Smooth muscle cell (in vitro differentiated cells): ENCODE measurements at regions not wholly inside any gene's neighbourhood (a gene's known extent, or its start where the extent isn't known, plus 50 kb on each side); places are given as distances from the start of the nearest gene placed in this dataset.

Experiments used
- DNase-seq: peaks from one replicate; lab custom pipeline; 2025; ENCODE audit not compliant: unreplicated experiment; lab: John Stamatoyannopoulos, UW
- H2AFZ ChIP-seq: fragments of 200-600 bp; sonication (generic); 2 replicates; pipeline ENCODE4 v1.6.0; 2016; ENCODE audit warnings: antibody characterized with exemption, low read depth, mild to moderate bottlenecking
- H3F3A ChIP-seq: fragments of 200-600 bp; sonication (generic); 2 replicates; pipeline ENCODE4 v1.6.0; 2017; ENCODE audit warnings: antibody characterized with exemption, low read depth
- H3K27ac ChIP-seq: fragments of 200-600 bp; sonication (generic); 2 replicates; pipeline ENCODE4 v1.5.1; 2016; ENCODE audit warnings: low read depth, mild to moderate bottlenecking
- H3K27me3 ChIP-seq: fragments of 200-600 bp; sonication (generic); 2 replicates; pipeline ENCODE4 v1.6.1; 2016; ENCODE audit warnings: low read depth, mild to moderate bottlenecking
- H3K36me3 ChIP-seq: fragments of 200-600 bp; sonication (generic); 2 replicates; pipeline ENCODE4 v1.5.1; 2016; ENCODE audit warnings: low read depth
- H3K4me1 ChIP-seq: fragments of 200-600 bp; sonication (generic); 2 replicates; pipeline ENCODE4 v1.5.1; 2016; ENCODE audit warnings: low read depth
- H3K4me2 ChIP-seq: fragments of 200-600 bp; sonication (generic); 2 replicates; pipeline ENCODE4 v1.6.0; 2016; ENCODE audit warnings: mild to moderate bottlenecking
- H3K4me3 ChIP-seq: fragments of 200-600 bp; sonication (generic); 2 replicates; pipeline ENCODE4 v1.5.1; 2016; ENCODE audit warnings: mild to moderate bottlenecking
- H3K79me2 ChIP-seq: fragments of 200-600 bp; sonication (generic); 2 replicates; pipeline ENCODE4 v1.6.0; 2016; ENCODE audit warnings: low read depth, mild to moderate bottlenecking
- H3K9ac ChIP-seq: fragments of 200-600 bp; sonication (generic); 2 replicates; pipeline ENCODE4 v1.6.0; 2016; ENCODE audit warnings: low read depth
- H3K9me3 ChIP-seq: fragments of 200-600 bp; sonication (generic); replicated peaks from 2 replicates; pipeline ENCODE4 v1.5.1; 2016; ENCODE audit warnings: low read depth
- H4K20me1 ChIP-seq: fragments of 200-600 bp; sonication (generic); 2 replicates; pipeline ENCODE4 v1.6.0; 2016; ENCODE audit warnings: low read depth
- WGBS: methylation state at CpG from one replicate; pipeline ENCODE4 v1.1.7; 2016; ENCODE audit warnings: low lambda C conversion rate; 5-methylcytosine and 5-hydroxymethylcytosine counted together
- TF ChIP-seq, protein P1 (sequence below): fragments of 200-600 bp; sonication (generic); IDR thresholded peaks from 2 replicates; pipeline ENCODE4 v1.5.1; 2017; ENCODE audit warnings: borderline replicate concordance, mild to moderate bottlenecking, antibody characterized with exemption; ENCODE audit not compliant: insufficient read depth, poor library complexity, severe bottlenecking

DNA sequence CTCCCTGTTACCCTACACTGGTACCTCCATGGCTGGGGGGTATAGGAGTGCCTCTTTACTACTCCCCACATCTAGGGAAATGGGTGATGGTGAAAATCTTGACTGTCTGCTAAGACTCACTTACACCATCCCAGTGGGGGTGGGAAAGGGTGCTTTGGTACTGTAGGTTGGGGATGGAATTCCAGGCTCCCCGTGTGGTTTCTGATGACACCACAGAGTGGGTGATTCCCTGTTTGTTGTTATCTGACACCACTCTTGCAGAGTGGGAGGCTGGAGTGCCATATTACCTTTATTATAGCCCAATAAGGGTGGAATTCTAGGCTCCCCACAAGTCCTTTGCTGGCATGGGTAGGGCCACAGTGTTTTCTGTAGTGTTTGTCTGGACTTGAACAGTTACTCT, 264.6 kb upstream of the MAN1A1 start:
- no peak overlapping the region for H3K4me2 ChIP-seq
- peaks cover 6% of the 10 kb centered on the region for H3K4me1 ChIP-seq
- no peaks in the 10 kb centered on the region for H3K9me3 ChIP-seq
- TF ChIP-seq, protein P1, sequence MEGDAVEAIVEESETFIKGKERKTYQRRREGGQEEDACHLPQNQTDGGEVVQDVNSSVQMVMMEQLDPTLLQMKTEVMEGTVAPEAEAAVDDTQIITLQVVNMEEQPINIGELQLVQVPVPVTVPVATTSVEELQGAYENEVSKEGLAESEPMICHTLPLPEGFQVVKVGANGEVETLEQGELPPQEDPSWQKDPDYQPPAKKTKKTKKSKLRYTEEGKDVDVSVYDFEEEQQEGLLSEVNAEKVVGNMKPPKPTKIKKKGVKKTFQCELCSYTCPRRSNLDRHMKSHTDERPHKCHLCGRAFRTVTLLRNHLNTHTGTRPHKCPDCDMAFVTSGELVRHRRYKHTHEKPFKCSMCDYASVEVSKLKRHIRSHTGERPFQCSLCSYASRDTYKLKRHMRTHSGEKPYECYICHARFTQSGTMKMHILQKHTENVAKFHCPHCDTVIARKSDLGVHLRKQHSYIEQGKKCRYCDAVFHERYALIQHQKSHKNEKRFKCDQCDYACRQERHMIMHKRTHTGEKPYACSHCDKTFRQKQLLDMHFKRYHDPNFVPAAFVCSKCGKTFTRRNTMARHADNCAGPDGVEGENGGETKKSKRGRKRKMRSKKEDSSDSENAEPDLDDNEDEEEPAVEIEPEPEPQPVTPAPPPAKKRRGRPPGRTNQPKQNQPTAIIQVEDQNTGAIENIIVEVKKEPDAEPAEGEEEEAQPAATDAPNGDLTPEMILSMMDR: no peak
- H3K27ac ChIP-seq: no peak overlapping the region
- no peaks in the 10 kb centered on the region for H3K79me2 ChIP-seq
- H2AFZ ChIP-seq: no peak overlapping the region
- no peaks in the 10 kb centered on the region for H3F3A ChIP-seq
- no peak overlapping the region for H3K4me3 ChIP-seq
- WGBS: 33% methylated on average over 1 of the region's 1 CpG
- no peak overlapping the region for H3K9ac ChIP-seq
- H3K36me3 ChIP-seq: no peaks in the 10 kb centered on the region
- H4K20me1 ChIP-seq: no peaks in the 10 kb centered on the region
- no peak for DNase-seq
- H3K27me3 ChIP-seq: no peaks in the 10 kb centered on the region

DNA sequence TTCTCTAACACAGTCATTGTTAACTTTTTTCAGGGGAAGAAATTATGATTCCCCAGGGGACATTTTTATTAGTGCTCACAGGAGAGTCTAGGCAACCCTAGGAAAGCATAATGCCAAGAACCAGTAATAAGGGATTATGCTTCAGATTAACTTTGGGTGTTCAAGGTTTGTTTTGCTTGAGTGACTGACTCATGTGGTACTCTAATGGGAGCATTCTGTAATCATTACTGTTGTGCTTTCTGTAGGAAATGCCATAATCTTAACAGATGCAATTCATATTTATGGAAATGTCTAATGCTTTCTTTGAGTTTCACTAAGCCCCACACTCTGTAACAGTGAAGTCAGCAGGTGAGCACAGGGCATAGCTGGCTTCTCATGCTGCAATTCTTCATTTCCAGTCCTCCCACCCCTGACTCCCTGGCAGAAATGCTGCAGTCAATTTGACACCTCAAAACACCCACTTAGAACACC, 263.4 kb upstream of the MAN1A1 start:
- Histone ChIP-seq H3K79me2 (no peaks in the 10 kb centered on the region), H3F3A (no peaks in the 10 kb centered on the region), H2AFZ (no peak overlapping the region), H4K20me1 (no peaks in the 10 kb centered on the region), H3K27me3 (no peaks in the 10 kb centered on the region), H3K4me2 (peak overlapping the region; percentile 41), H3K9me3 (no peaks in the 10 kb centered on the region), H3K9ac (no peak overlapping the region), H3K4me3 (no peak overlapping the region), H3K27ac (no peak overlapping the region), H3K36me3 (no peaks in the 10 kb centered on the region), H3K4me1 (peaks cover 6% of the 10 kb centered on the region)
- TF ChIP-seq, protein P1: no peak
- no peak for DNase-seq

DNA sequence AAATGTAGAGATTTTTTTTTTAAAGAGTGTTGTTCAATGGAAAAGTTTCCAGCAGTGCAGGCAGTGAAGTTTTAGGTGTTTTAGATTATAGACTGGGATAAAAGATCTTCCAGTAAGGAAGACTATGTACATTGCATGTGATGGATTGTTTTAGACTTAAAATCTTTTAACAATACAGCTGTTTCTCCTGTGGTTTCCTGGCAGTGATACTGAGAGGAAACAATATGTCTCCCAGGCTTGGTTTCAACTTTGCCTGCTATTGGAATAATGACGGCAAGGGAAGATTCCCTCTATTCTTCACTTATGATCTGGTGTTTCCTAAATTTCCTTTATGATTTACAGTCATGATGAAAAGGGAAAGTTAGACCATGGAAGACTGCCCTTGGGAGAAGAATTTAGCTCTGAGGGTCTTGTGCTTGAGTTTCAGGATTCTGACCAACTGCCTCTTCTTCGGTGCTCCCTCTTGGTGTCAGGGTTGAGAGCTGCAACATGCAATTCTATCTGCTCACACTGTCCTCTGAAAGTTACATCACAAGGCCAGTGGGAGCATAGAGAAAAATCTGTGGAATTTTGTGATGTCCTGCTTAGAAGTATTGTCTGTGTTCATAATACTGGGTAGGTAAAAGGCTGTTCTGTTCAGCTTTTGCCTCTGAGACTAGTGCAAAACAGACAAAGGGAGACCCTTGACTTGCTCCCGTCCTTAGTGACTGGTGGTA, 262.8 kb upstream of the MAN1A1 start:
- no peak for DNase-seq
- H3K9me3 ChIP-seq: no peaks in the 10 kb centered on the region
- H3K36me3 ChIP-seq: no peaks in the 10 kb centered on the region
- H3K4me3 ChIP-seq: no peak overlapping the region
- H3K27ac ChIP-seq: no peak overlapping the region
- TF ChIP-seq, protein P1: no peak
- H3K27me3 ChIP-seq: no peaks in the 10 kb centered on the region
- no peak overlapping the region for H3K4me2 ChIP-seq
- no peaks in the 10 kb centered on the region for H4K20me1 ChIP-seq
- H3K4me1 ChIP-seq: peaks cover 6% of the 10 kb centered on the region
- WGBS: 53% methylated on average over 3 of the region's 3 CpGs
- H3K9ac ChIP-seq: no peak overlapping the region
- H2AFZ ChIP-seq: no peak overlapping the region
- no peaks in the 10 kb centered on the region for H3F3A ChIP-seq
- H3K79me2 ChIP-seq: no peaks in the 10 kb centered on the region

DNA sequence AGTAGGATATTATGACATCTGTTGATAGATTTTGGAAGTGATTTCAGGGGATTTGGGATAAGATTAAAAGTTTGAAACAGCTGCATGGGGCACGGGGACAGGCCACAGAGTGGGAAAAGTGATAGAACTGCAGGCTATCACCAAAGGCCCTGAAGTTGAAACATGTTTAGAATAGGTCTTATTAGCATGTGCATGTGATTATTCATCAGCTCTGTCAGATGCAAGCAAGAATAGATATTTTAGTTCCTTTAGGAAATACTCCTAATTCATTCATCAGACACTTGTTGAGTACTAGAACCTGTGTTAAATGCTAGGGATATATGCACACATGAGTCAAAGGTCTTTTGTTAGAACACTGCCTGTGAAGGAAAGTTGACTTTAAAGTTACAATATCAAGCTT, 261.2 kb upstream of the MAN1A1 start:
- TF ChIP-seq, protein P1: no peak
- no peaks in the 10 kb centered on the region for H3F3A ChIP-seq
- H4K20me1 ChIP-seq: no peaks in the 10 kb centered on the region
- H3K79me2 ChIP-seq: no peaks in the 10 kb centered on the region
- DNase-seq: no peak
- H3K4me1 ChIP-seq: peaks cover 6% of the 10 kb centered on the region
- no peak overlapping the region for H3K4me3 ChIP-seq
- no peak overlapping the region for H3K27ac ChIP-seq
- no peaks in the 10 kb centered on the region for H3K27me3 ChIP-seq
- no peak overlapping the region for H3K9ac ChIP-seq
- WGBS: 85% methylated on average over 1 of the region's 1 CpG
- no peaks in the 10 kb centered on the region for H3K36me3 ChIP-seq
- H3K4me2 ChIP-seq: no peak overlapping the region
- no peaks in the 10 kb centered on the region for H3K9me3 ChIP-seq
- no peak overlapping the region for H2AFZ ChIP-seq
